GM13977 (cell line): ENCODE measurements at regions not wholly inside any gene's neighbourhood (a gene's known extent, or its start where the extent isn't known, plus 50 kb on each side); places are given as distances from the start of the nearest gene placed in this dataset.

Experiments used
- DNase-seq: peaks from one replicate; pipeline ENCODE4 v3.0.0; 2012; ENCODE audit warnings: low spot score
- CTCF ChIP-seq: IDR thresholded peaks from 2 replicates; pipeline ENCODE4 v1.5.1; 2012; ENCODE audit warnings: mild to moderate bottlenecking, control low read depth; ENCODE audit not compliant: insufficient read depth; ENCODE audit errors: extremely low read depth, missing control alignments
- in situ Hi-C: fragments of 300-500 bp; cut with MboI; formaldehyde crosslinking; loops from one replicate; pipeline ENCODE4 v1.12.0; 2022; ENCODE audit warnings: low sequenced_read_pairs, low pct_unique_long_range_greater_than_20kb, mixed read lengths, inconsistent platforms; ENCODE audit not compliant: unreplicated experiment

DNA sequence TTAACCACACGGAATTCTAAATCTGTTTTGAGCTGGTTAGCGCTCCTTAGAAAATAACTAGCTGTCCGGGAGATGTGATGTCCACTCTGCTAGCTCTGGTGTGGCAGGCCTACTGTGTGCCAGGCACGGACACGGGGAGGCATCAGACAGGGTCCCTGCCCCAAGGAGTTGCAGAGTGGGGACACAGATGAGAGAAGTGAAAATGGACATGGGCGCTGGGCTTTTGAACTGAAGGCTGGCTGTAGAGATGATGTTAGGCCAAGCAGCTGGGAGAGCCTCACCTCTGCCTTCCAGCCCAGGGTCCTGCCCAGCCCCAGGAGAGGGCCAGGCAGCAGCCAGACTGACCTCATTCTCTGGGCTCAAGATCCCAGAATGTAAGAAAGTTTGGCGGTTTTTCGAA lies 368.6 kb downstream of the CTTN start:
- no peak for TF ChIP-seq CTCF
- no peak for DNase-seq
- in situ Hi-C loops: loop anchor here (25.0 kb wide), 1 partner anchor 305 kb away; no protein-coding TSS in a partner anchor

GRCh38 chr11:70768346-70769095 lies 370.2 kb downstream of the CTTN start:
- in situ Hi-C loops: loop anchor here (25.0 kb wide), 1 partner anchor 306 kb away; no protein-coding TSS in a partner anchor
- no peak for DNase-seq
- no peak for TF ChIP-seq CTCF

DNA sequence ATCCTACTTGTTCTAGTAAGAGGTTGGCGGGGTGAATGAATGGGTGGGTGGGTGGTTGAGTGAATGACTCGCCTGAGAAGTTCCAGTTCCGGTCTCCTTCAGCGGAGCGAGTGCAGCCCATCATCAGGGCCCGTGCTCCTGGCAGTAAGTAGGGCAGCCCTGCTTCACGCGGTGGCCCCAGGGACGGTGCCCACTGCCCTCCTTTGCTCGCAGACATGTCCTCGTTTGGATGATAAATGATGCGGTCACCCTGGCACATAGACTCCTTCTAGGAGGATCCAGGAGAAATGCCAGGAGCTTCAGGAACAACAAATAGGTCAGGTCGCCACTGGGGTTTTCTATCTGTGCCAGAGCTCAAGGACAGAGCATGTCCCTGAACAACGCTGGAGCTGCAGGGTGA lies 370.8 kb downstream of the CTTN start:
- in situ Hi-C loops: loop anchor here (25.0 kb wide), 1 partner anchor 307 kb away; no protein-coding TSS in a partner anchor
- DNase-seq: no peak

DNA sequence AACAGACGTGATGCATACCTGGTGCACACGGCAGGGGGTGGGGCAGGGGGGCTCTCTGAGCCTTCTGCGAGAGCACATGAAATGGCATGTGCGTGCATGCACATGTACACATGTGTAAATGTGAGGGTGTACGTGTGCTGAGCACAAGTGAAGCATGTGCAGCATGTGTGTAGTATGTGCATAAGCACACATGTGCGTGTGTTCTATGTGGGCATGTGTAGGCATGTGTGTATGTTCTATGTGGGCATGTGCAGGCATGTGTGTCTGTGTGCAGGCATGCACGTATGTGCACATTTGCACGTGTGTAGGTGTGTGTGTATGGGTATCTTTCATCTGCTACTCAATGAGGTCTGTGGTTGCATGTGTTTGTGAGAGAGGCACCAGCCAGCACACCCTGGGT lies 371.2 kb downstream of the CTTN start:
- TF ChIP-seq CTCF: no peak
- in situ Hi-C loops: loop anchor here (25.0 kb wide), 1 partner anchor 307 kb away; no protein-coding TSS in a partner anchor
- DNase-seq: no peak

More for the DNA sequence above, 370.8 kb downstream of the CTTN start:
- no peak for TF ChIP-seq CTCF

GRCh38 chr11:70771099-70771885 lies 373.0 kb downstream of the CTTN start:
- in situ Hi-C loops: loop anchor here (25.0 kb wide), 1 partner anchor 309 kb away; no protein-coding TSS in a partner anchor
- no peak for DNase-seq
- no peak for TF ChIP-seq CTCF

DNA sequence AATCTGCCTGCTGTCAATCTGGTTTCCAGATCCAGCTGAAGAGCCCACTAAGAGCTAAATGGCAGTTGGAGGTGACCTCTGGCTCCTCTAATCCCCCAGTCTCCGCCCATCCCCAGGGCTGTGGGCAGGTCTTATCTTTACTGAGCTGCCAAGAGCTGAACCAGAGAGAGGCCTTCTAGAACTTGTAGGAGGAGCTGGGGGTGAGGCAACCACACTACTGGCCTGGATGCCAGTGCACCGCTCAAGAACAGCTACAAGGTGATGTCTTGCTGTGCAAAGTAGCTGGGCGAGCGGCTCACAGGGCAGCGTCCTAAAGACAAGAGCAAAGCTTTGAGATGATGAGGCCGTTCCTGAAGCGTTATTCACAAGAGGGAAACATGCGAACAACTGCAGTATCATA lies 374.6 kb downstream of the CTTN start:
- DNase-seq: no peak
- no peak for TF ChIP-seq CTCF
- in situ Hi-C loops: loop anchor here (25.0 kb wide), 1 partner anchor 311 kb away; no protein-coding TSS in a partner anchor
